Uterus (tissue), 3 donors: ENCODE measurements at regions not wholly inside any gene's neighbourhood (a gene's known extent, or its start where the extent isn't known, plus 50 kb on each side); places are given as distances from the start of the nearest gene placed in this dataset.
"Not testable (repeated sequence)": the region's sequence is repeated elsewhere in the genome, so short reads cannot be mapped to it uniquely, and the experiment has no call there.

ENCODE experiments used
- DNase-seq, 2 donors: peaks; one replicate each; pipeline ENCODE4 v3.0.0-alpha.2; 2019 to 2020
- H3K27ac ChIP-seq, 2 donors: fragments of 200-600 bp; sonication (generic); 1 replicate in 1 of 2; 2 replicates in 1 of 2; pipeline ENCODE4 v1.5.1; 2016 to 2018
- H3K27me3 ChIP-seq, 2 donors: fragments of 200-600 bp; sonication (generic); one replicate each; pipeline ENCODE4 v1.5.1; 2018 to 2019; ENCODE audit warnings: control low read depth in 1 of 2
- H3K36me3 ChIP-seq, 2 donors: fragments of 200-600 bp; sonication (generic); one replicate each; pipeline ENCODE4 v1.5.1; 2019; ENCODE audit warnings: control low read depth in 1 of 2
- H3K4me1 ChIP-seq, 2 donors: fragments of 200-600 bp; sonication (generic); one replicate each; pipeline ENCODE4 v1.5.1; 2018 to 2019; ENCODE audit warnings: control low read depth in 1 of 2
- H3K4me3 ChIP-seq, 2 donors: fragments of 200-600 bp; sonication (generic); 1 replicate in 1 of 2; 2 replicates in 1 of 2; pipeline ENCODE4 v1.5.1; 2018 to 2019; ENCODE audit warnings: mild to moderate bottlenecking in 1 of 2
- H3K9me3 ChIP-seq, 2 donors: fragments of 200-600 bp; sonication (generic); one replicate each; pipeline ENCODE4 v1.5.1; 2019; ENCODE audit warnings: control low read depth in 1 of 2
- POLR2A ChIP-seq, 2 donors: fragments of 450-650 bp; IDR thresholded peaks; one replicate each; pipeline ENCODE4 v1.6.1; 2016; ENCODE audit warnings: antibody characterized with exemption in 2 of 2, mild to moderate bottlenecking in 1 of 2, moderate library complexity in 1 of 2
- intact Hi-C: fragments of 100-400 bp; cut with DNase I; formaldehyde crosslinking; loops from one replicate; pipeline ENCODE4 v1.15.1; 2023; ENCODE audit warnings: low total_unique reads
- TF ChIP-seq, protein P1 (sequence below), 4 experiments: fragments of 200-600 bp in 2 of 4; fragments of 450-650 bp in 2 of 4; sonication (generic) in 2 of 4; IDR thresholded peaks; one replicate each; pipeline ENCODE4 v1.5.1; 2016 to 2019; ENCODE audit warnings: antibody characterized with exemption in 4 of 4, mild to moderate bottlenecking in 2 of 4, moderate library complexity in 1 of 4
- donor health status: DM: yes; HTN: yes; CAD: no.

DNA sequence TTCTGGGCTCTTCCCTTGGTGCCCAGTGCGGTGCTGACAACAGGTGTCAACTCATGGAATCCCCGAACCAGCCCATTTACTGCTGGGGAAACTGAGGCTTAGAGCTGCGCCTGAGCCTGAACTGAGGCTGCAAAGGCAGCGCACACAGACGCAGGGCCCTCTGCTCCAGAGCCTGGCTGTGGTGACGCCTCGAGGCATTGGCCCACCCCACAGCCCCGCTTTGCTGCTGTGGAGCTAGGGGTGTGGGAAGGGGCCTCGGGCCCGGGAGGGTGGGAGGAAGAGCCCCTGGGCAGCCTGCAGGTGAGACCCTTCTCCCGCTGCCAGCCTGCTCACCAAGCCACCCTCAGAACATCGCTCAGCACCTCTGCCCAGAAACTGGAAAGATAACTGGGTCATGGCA lies 97.4 kb upstream of the LRPAP1 start:
- Histone ChIP-seq H3K4me1 (peaks cover 4% of the 10 kb centered on the region in 2 donors), H3K27me3 (no peaks in the 10 kb centered on the region), H3K27ac (no peak overlapping the region), H3K9me3 (no peaks in the 10 kb centered on the region), H3K36me3 (no peaks in the 10 kb centered on the region), H3K4me3 (no peak overlapping the region)
- intact Hi-C loops, result no loop called here
- DNase-seq, result peak in 1 of 2 donors; percentile 8
- TF ChIP-seq POLR2A (IDR thresholded peaks at IDR 0.05), result no peak
- TF ChIP-seq, protein P1, sequence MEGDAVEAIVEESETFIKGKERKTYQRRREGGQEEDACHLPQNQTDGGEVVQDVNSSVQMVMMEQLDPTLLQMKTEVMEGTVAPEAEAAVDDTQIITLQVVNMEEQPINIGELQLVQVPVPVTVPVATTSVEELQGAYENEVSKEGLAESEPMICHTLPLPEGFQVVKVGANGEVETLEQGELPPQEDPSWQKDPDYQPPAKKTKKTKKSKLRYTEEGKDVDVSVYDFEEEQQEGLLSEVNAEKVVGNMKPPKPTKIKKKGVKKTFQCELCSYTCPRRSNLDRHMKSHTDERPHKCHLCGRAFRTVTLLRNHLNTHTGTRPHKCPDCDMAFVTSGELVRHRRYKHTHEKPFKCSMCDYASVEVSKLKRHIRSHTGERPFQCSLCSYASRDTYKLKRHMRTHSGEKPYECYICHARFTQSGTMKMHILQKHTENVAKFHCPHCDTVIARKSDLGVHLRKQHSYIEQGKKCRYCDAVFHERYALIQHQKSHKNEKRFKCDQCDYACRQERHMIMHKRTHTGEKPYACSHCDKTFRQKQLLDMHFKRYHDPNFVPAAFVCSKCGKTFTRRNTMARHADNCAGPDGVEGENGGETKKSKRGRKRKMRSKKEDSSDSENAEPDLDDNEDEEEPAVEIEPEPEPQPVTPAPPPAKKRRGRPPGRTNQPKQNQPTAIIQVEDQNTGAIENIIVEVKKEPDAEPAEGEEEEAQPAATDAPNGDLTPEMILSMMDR (IDR thresholded peaks at IDR 0.05), result no peak

GRCh38 chr4:3629176-3629575 lies 97.0 kb upstream of the LRPAP1 start:
- intact Hi-C loops, H3K4me3 ChIP-seq, H3K27me3 ChIP-seq, H3K36me3 ChIP-seq, H3K4me1 ChIP-seq, H3K9me3 ChIP-seq, H3K27ac ChIP-seq: not testable (repeated sequence)
- peak in 1 of 2 donors; percentile 12 for DNase-seq

- intact Hi-C loops, result no loop called here
- Histone ChIP-seq H3K4me3 (no peak overlapping the region), H3K27me3 (no peaks in the 10 kb centered on the region), H3K9me3 (no peaks in the 10 kb centered on the region), H3K4me1 (no peaks in the 10 kb centered on the region), H3K27ac (no peak overlapping the region), H3K36me3 (no peaks in the 10 kb centered on the region)
- no peak for TF ChIP-seq POLR2A (IDR thresholded peaks at IDR 0.05)
- TF ChIP-seq, protein P1 (IDR thresholded peaks at IDR 0.05), result no peak
- peak in 1 of 2 donors; percentile 8 for DNase-seq
Measured at GRCh38 chr4:3628868-3629175, 96.6 kb upstream of the LRPAP1 start.

DNA sequence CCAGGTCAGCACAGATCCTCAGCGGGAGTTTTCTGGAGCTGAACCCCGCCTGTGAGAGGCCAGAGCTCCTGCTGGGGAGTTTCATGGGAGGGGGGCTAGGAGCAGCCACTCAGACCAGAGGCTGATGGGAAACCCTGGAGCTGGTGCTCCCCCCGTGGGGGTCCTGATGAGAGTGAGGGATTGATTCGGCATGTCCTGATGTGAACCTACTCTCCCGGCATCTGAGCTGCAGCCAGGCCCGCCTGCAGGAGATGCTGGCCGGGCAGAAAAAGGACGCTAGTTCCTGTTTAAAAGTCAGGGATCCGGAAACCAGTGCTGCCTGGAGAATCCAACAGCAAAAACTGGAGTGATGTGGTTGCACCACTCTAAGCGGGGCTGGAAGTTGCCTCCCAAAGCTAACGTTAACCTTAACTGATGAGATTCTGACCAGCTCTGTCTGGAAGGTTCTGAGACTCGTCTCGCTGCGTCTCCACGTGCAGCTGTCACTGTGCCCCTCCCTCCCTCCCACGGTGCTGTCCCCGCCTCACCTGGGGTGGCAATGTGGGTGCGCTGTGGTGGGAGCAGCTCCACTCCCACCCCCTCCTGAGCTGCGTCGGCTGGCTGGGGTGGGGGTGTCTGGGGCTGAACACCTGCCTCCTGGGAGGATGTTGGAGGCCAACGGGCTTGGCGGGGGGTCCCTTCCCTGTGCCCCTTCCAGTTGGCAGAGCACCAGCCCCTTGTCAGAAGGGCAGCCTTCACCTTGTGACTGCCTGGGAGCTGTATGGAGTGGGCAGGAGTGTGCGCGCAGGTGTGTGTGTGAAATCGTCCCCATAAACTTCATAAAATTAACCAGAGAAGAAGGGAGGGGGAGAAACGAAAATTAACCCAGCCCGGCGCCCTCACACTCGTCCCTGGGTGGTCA lies 96.0 kb upstream of the LRPAP1 start:
- H3K4me3 ChIP-seq, H3K27me3 ChIP-seq, H3K4me1 ChIP-seq, H3K9me3 ChIP-seq, H3K36me3 ChIP-seq, intact Hi-C loops, H3K27ac ChIP-seq: not testable (repeated sequence)
- DNase-seq, result peak in 1 of 2 donors; percentile 11

GRCh38 chr4:3627456-3627855 lies 95.2 kb upstream of the LRPAP1 start:
- H3K27me3 ChIP-seq, H3K27ac ChIP-seq, DNase-seq, H3K4me3 ChIP-seq, H3K36me3 ChIP-seq, intact Hi-C loops, H3K9me3 ChIP-seq, H3K4me1 ChIP-seq: not testable (repeated sequence)

- H3K9me3 ChIP-seq, H3K4me3 ChIP-seq, H3K4me1 ChIP-seq, H3K27ac ChIP-seq, H3K36me3 ChIP-seq, intact Hi-C loops, H3K27me3 ChIP-seq: not testable (repeated sequence)
- peak in 1 of 2 donors; percentile 10 for DNase-seq
Measured at GRCh38 chr4:3626131-3626884, 94.1 kb upstream of the LRPAP1 start.

GRCh38 chr4:3625286-3625875 lies 93.2 kb upstream of the LRPAP1 start:
- H3K4me3 ChIP-seq, H3K27ac ChIP-seq, intact Hi-C loops, H3K27me3 ChIP-seq, H3K9me3 ChIP-seq, H3K36me3 ChIP-seq, H3K4me1 ChIP-seq: not testable (repeated sequence)
- peak in 1 of 2 donors; percentile 13 for DNase-seq

DNA sequence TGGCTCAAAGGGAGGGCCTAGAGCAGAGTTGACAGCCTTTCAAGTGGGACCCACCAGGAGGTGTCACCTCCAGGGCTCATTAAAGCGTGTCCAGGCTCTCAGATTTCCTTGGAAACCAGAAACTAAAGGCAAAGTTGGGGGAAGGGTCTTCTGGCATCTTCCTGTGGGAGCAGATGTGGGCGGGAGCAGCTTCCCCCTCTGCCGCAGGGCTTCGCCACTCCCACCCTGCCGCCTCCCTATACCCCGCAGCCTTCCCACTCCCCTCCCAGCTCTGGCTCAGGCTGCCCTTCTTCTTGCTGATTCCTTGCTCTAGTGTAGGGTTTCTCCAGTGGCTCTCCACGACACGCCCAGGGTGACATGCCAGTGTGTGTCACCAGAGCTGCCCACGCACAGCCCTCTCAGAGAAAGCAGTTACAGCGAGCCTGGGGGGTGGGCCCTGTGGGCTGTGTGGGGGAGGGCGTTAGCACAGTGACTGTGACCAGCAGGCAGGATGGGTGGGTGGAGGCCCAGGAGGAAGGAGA lies 91.6 kb upstream of the LRPAP1 start:
- H3K27me3 ChIP-seq, H3K4me3 ChIP-seq, intact Hi-C loops, H3K9me3 ChIP-seq, H3K36me3 ChIP-seq, H3K27ac ChIP-seq, DNase-seq, H3K4me1 ChIP-seq: not testable (repeated sequence)
